DOHH2 (cell line): ENCODE measurements at regions not wholly inside any gene's neighbourhood (a gene's known extent, or its start where the extent isn't known, plus 50 kb on each side); places are given as distances from the start of the nearest gene placed in this dataset.

ENCODE experiments used
- H3F3A ChIP-seq: fragments of 200-600 bp; sonication (generic), shearing (Covaris generic); 2 replicates; pipeline ENCODE4 v1.6.0; 2016; ENCODE audit warnings: antibody characterized with exemption, mild to moderate bottlenecking; ENCODE audit not compliant: control insufficient read depth, insufficient read depth
- H3K27ac ChIP-seq: fragments of 200-600 bp; sonication (generic); 2 replicates; pipeline ENCODE4 v1.5.1; 2014; ENCODE audit warnings: low read depth, mild to moderate bottlenecking, low read length, moderate library complexity
- H3K27me3 ChIP-seq: fragments of 200-600 bp; sonication (generic); 2 replicates; pipeline ENCODE4 v1.6.1; 2014; ENCODE audit warnings: mild to moderate bottlenecking, low read length, mixed read lengths; ENCODE audit not compliant: control insufficient read depth
- H3K36me3 ChIP-seq: fragments of 200-600 bp; sonication (generic); 2 replicates; pipeline ENCODE4 v1.6.1; 2014; ENCODE audit warnings: mild to moderate bottlenecking, low read length, moderate library complexity, mixed read lengths; ENCODE audit not compliant: control insufficient read depth
- H3K4me1 ChIP-seq: fragments of 200-600 bp; sonication (generic); 2 replicates; pipeline ENCODE4 v1.6.1; 2014; ENCODE audit warnings: mild to moderate bottlenecking, low read length, mixed read lengths; ENCODE audit not compliant: control insufficient read depth
- H3K4me2 ChIP-seq: fragments of 200-600 bp; sonication (generic); 2 replicates; pipeline ENCODE4 v1.6.0; 2014; ENCODE audit warnings: mild to moderate bottlenecking, low read length, moderate library complexity
- H3K4me3 ChIP-seq: fragments of 200-600 bp; sonication (generic); 2 replicates; pipeline ENCODE4 v1.5.1; 2014; ENCODE audit warnings: mild to moderate bottlenecking, low read length, mixed read lengths
- H3K79me2 ChIP-seq: fragments of 200-600 bp; sonication (generic); 2 replicates; pipeline ENCODE4 v1.6.1; 2014; ENCODE audit warnings: mild to moderate bottlenecking, low read length, mixed read lengths; ENCODE audit not compliant: control insufficient read depth
- H3K9me2 ChIP-seq: fragments of 200-600 bp; sonication (generic); replicated peaks from 2 replicates; pipeline ENCODE4 v1.6.1; 2014; ENCODE audit warnings: mild to moderate bottlenecking, low read length, mixed read lengths; ENCODE audit not compliant: control insufficient read depth
- H3K9me3 ChIP-seq: fragments of 200-600 bp; sonication (generic); 2 replicates; pipeline ENCODE4 v1.6.1; 2014; ENCODE audit warnings: antibody characterized with exemption, low read length, mixed read lengths; ENCODE audit not compliant: control insufficient read depth, insufficient read depth
- H4K20me1 ChIP-seq: fragments of 200-600 bp; sonication (generic); 2 replicates; pipeline ENCODE4 v1.6.0; 2014; ENCODE audit warnings: low read depth, mild to moderate bottlenecking, antibody characterized with exemption, low read length, moderate library complexity; ENCODE audit not compliant: control insufficient read depth, insufficient read depth
- EZH2phosphoT487 ChIP-seq: fragments of 200-600 bp; sonication (generic); IDR thresholded peaks from 2 replicates; pipeline ENCODE4 v1.6.1; 2017; ENCODE audit warnings: borderline replicate concordance, mild to moderate bottlenecking, antibody characterized with exemption, low read length, moderate library complexity, mixed read lengths
- TF ChIP-seq, protein P1 (sequence below): fragments of 200-600 bp; sonication (generic); IDR thresholded peaks from one replicate; pipeline ENCODE4 v1.5.1; 2014; ENCODE audit warnings: antibody characterized with exemption, mild to moderate bottlenecking, low read depth, low read length; ENCODE audit not compliant: poor library complexity, severe bottlenecking

DNA sequence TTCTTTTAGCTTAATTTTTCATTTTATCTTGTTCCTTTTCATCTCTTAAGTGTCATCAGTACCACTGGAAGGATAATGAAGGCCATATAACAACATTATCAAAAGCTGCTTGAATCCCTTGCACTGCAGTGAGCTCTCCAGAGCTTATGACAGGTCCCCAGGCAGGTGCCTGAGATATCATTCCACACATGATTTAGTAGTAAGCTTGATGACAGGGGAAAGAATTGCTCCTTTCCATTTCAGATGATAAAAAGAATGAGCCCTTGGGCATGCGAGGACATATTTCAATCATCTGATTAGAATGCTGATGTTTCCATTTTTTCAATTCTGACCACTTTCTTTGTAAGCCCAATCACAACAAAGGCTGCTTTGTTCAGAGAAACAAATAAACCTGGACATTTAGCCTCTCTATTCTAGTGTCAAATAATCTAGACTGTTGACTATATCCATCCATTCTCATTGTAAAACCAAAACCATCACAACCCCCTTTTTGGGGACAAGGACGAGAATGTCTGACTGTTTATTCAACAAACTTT lies 567.8 kb downstream of the IGSF11 start:
- Histone ChIP-seq H4K20me1 (no peaks in the 10 kb centered on the region), H3K79me2 (no peaks in the 10 kb centered on the region), H3K27ac (no peak overlapping the region), H3K9me2 (no peaks in the 10 kb centered on the region), H3K36me3 (no peaks in the 10 kb centered on the region), H3K4me2 (no peak overlapping the region), H3K4me3 (no peak overlapping the region), H3F3A (no peaks in the 10 kb centered on the region), H3K4me1 (no peaks in the 10 kb centered on the region), H3K27me3 (no peaks in the 10 kb centered on the region), H3K9me3 (no peaks in the 10 kb centered on the region)
- TF ChIP-seq, protein P1, sequence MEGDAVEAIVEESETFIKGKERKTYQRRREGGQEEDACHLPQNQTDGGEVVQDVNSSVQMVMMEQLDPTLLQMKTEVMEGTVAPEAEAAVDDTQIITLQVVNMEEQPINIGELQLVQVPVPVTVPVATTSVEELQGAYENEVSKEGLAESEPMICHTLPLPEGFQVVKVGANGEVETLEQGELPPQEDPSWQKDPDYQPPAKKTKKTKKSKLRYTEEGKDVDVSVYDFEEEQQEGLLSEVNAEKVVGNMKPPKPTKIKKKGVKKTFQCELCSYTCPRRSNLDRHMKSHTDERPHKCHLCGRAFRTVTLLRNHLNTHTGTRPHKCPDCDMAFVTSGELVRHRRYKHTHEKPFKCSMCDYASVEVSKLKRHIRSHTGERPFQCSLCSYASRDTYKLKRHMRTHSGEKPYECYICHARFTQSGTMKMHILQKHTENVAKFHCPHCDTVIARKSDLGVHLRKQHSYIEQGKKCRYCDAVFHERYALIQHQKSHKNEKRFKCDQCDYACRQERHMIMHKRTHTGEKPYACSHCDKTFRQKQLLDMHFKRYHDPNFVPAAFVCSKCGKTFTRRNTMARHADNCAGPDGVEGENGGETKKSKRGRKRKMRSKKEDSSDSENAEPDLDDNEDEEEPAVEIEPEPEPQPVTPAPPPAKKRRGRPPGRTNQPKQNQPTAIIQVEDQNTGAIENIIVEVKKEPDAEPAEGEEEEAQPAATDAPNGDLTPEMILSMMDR, result no peak
- TF ChIP-seq EZH2phosphoT487, result no peak

DNA sequence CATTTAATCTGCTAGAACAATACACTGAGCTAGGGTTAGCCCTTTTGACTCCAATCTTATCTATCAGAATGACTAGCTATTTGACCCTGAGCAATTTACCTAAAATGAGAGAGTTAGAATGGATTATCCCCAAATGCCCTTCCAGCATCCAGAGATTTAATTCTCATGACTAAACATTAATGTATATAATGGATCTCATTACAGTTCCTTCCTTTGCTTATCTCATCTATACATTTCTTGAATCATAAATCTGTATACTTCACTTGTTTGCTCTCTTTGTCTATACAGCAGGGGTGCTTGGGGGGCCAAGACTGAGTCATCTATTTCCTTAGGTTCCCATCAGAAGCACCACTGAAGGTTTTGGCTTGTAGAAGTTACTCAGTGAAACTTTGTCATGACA lies 565.8 kb downstream of the IGSF11 start:
- H3K27me3 ChIP-seq, result no peaks in the 10 kb centered on the region
- H3K4me1 ChIP-seq, result no peaks in the 10 kb centered on the region
- TF ChIP-seq EZH2phosphoT487, result no peak
- TF ChIP-seq, protein P1, result no peak
- H4K20me1 ChIP-seq, result no peaks in the 10 kb centered on the region
- H3F3A ChIP-seq, result no peaks in the 10 kb centered on the region
- H3K79me2 ChIP-seq, result no peaks in the 10 kb centered on the region
- H3K4me3 ChIP-seq, result no peak overlapping the region
- H3K27ac ChIP-seq, result no peak overlapping the region
- H3K36me3 ChIP-seq, result no peaks in the 10 kb centered on the region
- H3K4me2 ChIP-seq, result no peak overlapping the region
- no peaks in the 10 kb centered on the region for H3K9me2 ChIP-seq
- no peaks in the 10 kb centered on the region for H3K9me3 ChIP-seq

DNA sequence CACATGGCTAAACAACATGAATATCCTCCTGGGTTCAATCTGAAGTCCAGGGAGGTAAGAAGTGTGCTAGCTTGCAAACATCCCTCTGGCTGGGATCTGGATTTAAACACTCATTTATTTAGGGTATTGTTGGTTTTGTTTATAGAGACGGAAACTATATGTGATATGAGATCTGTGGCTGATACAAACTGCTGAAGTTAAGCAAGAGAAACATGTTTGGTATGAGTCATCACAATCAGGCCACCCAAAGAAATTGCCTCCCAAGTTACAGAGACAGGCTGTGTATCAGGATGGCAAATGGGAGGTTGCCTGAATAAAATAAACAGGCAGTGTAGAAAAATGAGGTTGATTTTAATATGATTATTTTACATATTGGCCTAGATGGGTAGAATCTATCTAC lies 562.1 kb downstream of the IGSF11 start:
- no peaks in the 10 kb centered on the region for H3K4me1 ChIP-seq
- no peak overlapping the region for H3K27ac ChIP-seq
- H3K9me3 ChIP-seq, result peaks cover 3% of the 10 kb centered on the region; the same call in 1 of the 2 replicates
- no peaks in the 10 kb centered on the region for H3F3A ChIP-seq
- no peaks in the 10 kb centered on the region for H3K79me2 ChIP-seq
- no peaks in the 10 kb centered on the region for H4K20me1 ChIP-seq
- no peaks in the 10 kb centered on the region for H3K36me3 ChIP-seq
- no peaks in the 10 kb centered on the region for H3K9me2 ChIP-seq
- no peak overlapping the region for H3K4me2 ChIP-seq
- no peaks in the 10 kb centered on the region for H3K27me3 ChIP-seq
- TF ChIP-seq, protein P1, result no peak
- no peak for TF ChIP-seq EZH2phosphoT487
- no peak overlapping the region for H3K4me3 ChIP-seq
